Activated CD4-positive, alpha-beta T cell treated with anti-CD3 and anti-CD28 coated beads, Interleukin-2, amount 50 U/mL, for 4 hours (primary cell): ENCODE measurements at regions not wholly inside any gene's neighbourhood (a gene's known extent, or its start where the extent isn't known, plus 50 kb on each side); places are given as distances from the start of the nearest gene placed in this dataset.

Experiments used
- DNase-seq, 2 experiments: peaks; one replicate each; pipeline ENCODE4 v3.0.0-alpha.2; 2020

GRCh38 chr1:50292276-50292675 lies 131.0 kb downstream of the DMRTA2 start:
- DNase-seq, result no peak

DNA sequence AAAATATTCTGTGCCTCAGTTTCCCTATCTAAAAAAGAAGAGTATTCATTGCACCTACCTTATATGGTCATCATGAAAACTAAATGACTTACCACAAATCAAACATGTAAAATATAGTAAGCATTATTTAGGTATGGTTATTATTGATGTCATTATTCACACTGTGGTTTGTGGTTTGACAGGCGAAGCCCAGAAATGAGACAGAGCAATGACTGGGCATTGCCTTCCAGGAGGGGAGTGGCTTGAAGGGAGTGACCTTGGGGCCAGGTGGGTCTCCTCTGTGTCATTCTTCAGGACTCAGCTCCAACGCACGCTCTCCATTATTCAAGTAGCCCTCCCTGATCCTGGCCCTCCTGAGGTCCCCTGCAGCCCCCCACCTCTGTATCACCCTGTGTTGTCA lies 133.7 kb downstream of the DMRTA2 start:
- DNase-seq, result no peak

DNA sequence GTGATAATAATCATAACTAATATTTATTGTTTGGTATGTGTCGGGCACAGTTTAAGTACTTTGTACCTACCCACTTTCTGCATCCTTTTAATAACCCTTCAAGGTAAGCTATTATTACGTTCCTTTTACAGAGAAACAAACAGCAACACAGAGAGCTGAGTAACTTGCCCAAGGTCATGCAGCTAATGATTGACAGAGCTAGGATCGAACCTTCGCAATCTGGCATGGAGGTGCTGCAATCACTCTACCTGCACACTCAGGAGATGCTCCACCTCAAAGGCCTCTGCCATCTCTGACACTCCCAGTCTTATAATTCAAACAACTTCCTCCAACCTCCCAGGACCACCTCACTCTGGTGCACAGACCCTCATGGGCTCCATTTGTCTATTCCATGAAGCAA lies 137.2 kb downstream of the DMRTA2 start:
- no peak for DNase-seq

- DNase-seq, result no peak
Measured at GRCh38 chr1:50279622-50280330, 143.5 kb downstream of the DMRTA2 start.

- DNase-seq, result no peak
Measured at GRCh38 chr1:50278961-50279360, 144.3 kb downstream of the DMRTA2 start.

- DNase-seq, result no peak
Measured at GRCh38 chr1:50278410-50278809, 144.8 kb downstream of the DMRTA2 start.

GRCh38 chr1:50275566-50275965 lies 147.7 kb downstream of the DMRTA2 start:
- no peak for DNase-seq

GRCh38 chr1:50272912-50273311 lies 150.3 kb downstream of the DMRTA2 start:
- DNase-seq, result no peak

- DNase-seq, result no peak
Measured at GRCh38 chr1:50271968-50272578, 151.2 kb downstream of the DMRTA2 start.

GRCh38 chr1:50271337-50271736 lies 151.9 kb downstream of the DMRTA2 start:
- DNase-seq, result no peak

DNA sequence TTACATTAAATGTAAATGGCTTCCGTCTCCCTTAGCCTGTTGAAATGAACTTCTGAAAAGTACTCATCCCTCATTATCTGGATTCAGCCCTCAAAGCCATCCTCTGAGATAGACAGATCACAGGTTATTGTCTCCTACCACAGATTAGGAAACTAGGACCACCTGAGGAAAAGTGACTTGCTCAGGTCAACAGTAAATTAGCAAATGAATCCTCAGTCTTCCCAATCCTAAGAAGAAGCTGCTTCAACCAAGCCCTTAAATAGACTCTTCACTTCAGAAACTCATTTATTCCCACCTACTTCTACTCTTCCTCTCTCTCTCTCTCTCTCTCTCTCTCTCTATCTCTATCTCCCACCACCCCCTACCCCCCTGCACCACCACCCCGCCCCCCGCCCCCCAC lies 152.3 kb downstream of the DMRTA2 start:
- DNase-seq, result no peak

DNA sequence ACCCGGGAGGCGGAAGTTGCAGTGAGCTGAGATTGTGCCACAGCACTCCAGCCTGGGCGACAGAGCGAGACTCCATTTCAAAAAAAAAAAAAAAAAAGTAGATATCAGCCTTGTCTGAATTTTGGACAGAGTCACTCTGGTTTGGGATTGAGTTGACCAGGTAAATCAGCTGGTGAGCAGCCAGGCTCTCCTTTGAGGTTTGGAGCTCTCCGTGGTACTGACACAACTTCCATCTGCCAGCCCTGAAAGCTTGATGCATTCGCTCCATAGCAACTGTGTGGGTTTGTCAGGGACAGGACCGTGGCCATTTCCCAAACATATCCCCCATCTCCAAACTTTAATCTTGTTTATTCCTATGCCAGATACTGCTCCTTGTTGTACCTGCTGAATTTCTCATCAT lies 155.2 kb downstream of the DMRTA2 start:
- DNase-seq, result no peak

DNA sequence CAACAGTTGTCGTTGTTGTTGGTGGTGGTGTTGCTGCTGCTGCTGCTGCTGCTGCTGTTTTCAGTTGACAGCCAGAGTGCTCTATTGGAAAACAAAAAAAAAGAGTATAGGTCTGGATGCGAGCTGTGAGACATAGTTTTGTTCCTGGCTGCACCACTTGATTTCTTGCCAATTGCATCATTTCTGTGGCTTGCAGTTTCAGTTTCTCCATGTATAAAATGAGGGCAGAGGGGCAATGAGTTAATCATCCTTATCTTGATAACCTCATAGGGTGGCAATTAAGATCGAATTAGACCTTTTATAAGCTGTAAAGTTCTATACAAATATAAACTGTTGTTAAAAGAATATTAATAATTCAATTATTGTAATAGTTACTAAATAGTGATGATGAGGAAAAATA lies 156.7 kb downstream of the DMRTA2 start:
- DNase-seq, result no peak

DNA sequence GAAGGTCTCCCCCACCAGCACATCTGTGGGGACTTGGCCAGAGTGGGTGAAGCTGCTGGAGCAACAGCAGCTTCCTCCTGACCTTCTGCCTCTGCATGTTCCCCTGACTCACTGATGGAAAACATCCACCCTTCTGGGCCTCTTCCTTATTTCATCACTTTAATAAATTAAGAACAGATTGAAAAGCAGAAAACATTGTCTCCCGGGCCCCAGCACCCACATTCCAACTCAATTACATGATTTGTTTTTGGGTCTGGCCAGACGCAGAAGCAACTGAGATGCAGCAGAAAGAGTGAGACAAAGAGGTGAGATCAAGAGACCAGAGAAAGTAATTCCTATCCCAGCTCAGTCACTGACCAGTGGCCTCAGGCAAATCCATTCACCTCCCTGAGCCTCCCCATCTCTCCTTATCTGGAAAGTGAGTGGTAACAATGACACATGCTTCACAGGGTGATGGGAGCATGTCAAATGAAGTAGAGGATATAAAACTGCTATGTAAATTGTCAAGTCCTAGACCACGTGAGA lies 157.1 kb downstream of the ELAVL4 start:
- no peak for DNase-seq

GRCh38 chr1:50264590-50264989 lies 155.9 kb downstream of the ELAVL4 start:
- no peak for DNase-seq

DNA sequence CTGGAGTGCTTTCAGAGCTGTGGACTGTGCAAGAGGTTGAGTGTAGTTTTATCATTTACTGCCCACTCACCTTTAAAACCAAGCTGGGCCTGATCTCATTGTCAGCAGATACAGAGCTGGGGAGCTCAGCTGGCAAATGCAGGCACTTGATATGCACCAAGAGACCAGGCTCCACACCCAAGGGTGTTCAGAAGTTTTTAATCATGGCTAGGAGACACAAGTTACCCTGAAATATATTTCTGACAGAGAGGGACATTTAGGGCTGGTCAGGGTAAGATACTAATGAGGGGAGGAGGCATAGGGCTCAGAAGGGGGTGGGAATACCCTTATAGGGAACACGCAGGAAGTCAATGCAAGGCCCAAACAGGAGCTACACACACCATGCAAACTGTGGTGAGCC lies 153.7 kb downstream of the ELAVL4 start:
- no peak for DNase-seq

DNA sequence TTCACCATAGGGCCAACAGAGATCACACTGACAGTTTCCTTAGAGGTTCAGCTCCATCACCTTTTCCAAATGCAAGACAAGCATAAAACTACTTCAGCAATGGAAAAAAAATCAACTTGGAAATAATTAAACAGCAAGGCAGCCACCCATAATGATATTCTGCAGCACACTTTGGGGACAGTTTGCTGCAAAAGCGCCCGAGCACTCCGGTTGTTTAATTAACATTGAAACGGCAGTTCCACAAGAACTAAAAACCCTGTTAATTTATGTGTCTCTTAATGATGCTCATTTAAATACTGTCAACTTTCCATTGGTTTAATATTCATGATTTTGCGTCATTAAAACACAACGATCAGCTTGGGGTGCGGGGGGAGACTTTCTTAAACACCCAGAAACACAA lies 153.2 kb downstream of the ELAVL4 start:
- no peak for DNase-seq

DNA sequence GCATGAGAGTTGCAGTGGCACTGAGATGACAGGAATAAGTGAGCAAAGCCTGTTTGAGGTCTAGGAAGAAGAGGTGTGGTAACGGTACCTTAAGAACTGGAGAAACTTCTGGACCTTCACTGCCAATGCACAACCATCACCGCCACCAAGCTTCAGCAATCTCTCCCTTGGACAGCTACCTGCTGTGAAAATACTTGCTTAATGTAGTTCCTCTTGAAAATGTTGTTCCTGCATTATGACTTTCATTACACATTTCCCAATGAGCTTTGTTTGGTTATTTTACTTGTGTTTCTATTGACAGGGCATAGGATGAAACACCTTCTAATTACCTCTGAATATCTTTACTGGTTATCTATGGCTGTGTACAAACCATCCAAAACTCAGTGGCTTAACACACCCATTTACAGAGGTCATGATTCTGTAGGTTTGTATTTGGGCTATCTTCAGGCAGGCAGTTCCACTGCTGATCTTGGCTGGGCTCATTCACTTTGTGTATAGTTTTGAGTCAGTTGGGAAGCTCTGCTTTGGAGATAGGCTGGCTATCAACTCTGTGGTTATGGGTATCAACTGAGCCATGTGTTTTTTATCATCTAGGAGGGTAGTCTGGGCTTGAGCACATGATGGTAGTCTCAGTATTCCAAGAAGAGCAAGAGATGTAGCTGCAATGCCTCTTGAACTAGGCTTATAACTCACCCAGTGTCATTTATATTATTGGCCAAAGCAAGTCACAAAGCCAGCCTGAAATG lies 149.4 kb downstream of the ELAVL4 start:
- no peak for DNase-seq

- DNase-seq, result no peak
Measured at GRCh38 chr1:50257029-50257428, 148.3 kb downstream of the ELAVL4 start.
